Heart left ventricle (tissue), 16 donors: ENCODE measurements at regions not wholly inside any gene's neighbourhood (a gene's known extent, or its start where the extent isn't known, plus 50 kb on each side); places are given as distances from the start of the nearest gene placed in this dataset.
A peak's percentile ranks its signal among the peaks of the same experiment; 100 is the strongest.

Experiments used
- ATAC-seq, 4 donors: fragments of 200-7000 bp; cut with Tn5 transposase; one replicate each; pipeline ENCODE4 v1.9.1; 2020 to 2022; ENCODE audit warnings: moderate library complexity in 4 of 4, mild to moderate bottlenecking in 3 of 4, moderate number of reproducible peaks in 1 of 4
- DNase-seq, 5 donors: peaks; one replicate each; pipeline ENCODE4 v3.0.0-alpha.2; 2020
- H3K27ac ChIP-seq, 12 donors: fragments of 200-600 bp; sonication (generic) in 4 of 12; one replicate each; pipeline versions ENCODE4 v1.5.0 to v1.8.0; 2016 to 2022; ENCODE audit warnings: mild to moderate bottlenecking in 2 of 12
- H3K27me3 ChIP-seq, 9 donors: fragments of 200-600 bp; sonication (generic) in 2 of 9; one replicate each; pipeline versions ENCODE4 v1.5.1 to v1.8.0; 2016 to 2022; ENCODE audit warnings: mild to moderate bottlenecking in 3 of 9
- H3K36me3 ChIP-seq, 9 donors: fragments of 200-600 bp; sonication (generic) in 2 of 9; one replicate each; pipeline versions ENCODE4 v1.5.0 to v1.8.0; 2018 to 2022; ENCODE audit warnings: mild to moderate bottlenecking in 2 of 9
- H3K4me1 ChIP-seq, 12 donors: fragments of 200-600 bp; sonication (generic) in 4 of 12; one replicate each; pipeline versions ENCODE4 v1.5.0 to v1.8.0; 2016 to 2022; ENCODE audit warnings: mild to moderate bottlenecking in 3 of 12
- H3K4me3 ChIP-seq, 12 donors: fragments of 200-600 bp; sonication (generic) in 4 of 12; one replicate each; pipeline versions ENCODE4 v1.5.0 to v1.8.0; 2017 to 2022; ENCODE audit warnings: mild to moderate bottlenecking in 9 of 12, moderate library complexity in 4 of 12
- H3K9me3 ChIP-seq, 12 donors: fragments of 200-600 bp; sonication (generic) in 4 of 12; one replicate each; pipeline versions ENCODE4 v1.5.0 to v1.8.0; 2016 to 2022; ENCODE audit warnings: mild to moderate bottlenecking in 1 of 12
- POLR2A ChIP-seq, 2 donors: fragments of 450-650 bp; IDR thresholded peaks; one replicate each; pipeline ENCODE4 v1.6.1; 2017; ENCODE audit warnings: antibody characterized with exemption in 2 of 2, mild to moderate bottlenecking in 2 of 2, moderate library complexity in 2 of 2
- WGBS, 4 donors: extraction: QIAGEN DNeasy Blood & Tissue Kit in 2 of 4; methylation state at CpG; one replicate each; pipeline versions ENCODE4 v1.1.5 to v1.1.7; 2013 to 2018; 5-methylcytosine and 5-hydroxymethylcytosine counted together
- intact Hi-C, 10 donors: fragments of 100-400 bp; cut with DNase I; formaldehyde crosslinking; loops; one replicate each; pipeline versions ENCODE4 v1.11.1 to v1.14.2; 2022
- TF ChIP-seq, protein P1 (sequence below), 12 donors: fragments of 200-600 bp; sonication (generic) in 4 of 12; IDR thresholded peaks; one replicate each; pipeline versions ENCODE4 v1.5.0 to v1.8.0; 2018 to 2022; ENCODE audit warnings: antibody characterized with exemption in 12 of 12, mild to moderate bottlenecking in 5 of 12
- donor health status: ischemic (EF 13 %, LVEDD 7.1; RV severe dilation, severe dysfunction).
- donor health status: healthy with polysubstance abuse.
- donor health status: DM: no; HTN: yes; CAD: no.
- donor health status: DM: no; HTN: no; CAD: no.
- donor health status: ischemic (EF 25% LVEDD 6.9; RV normal size, moderate dysfunction).
- donor health status: ischemic (EF 25% LVEDD 5.7; RV mildly dilated, moderate dysfunction).
- donor health status: healthy.
- donor health status: DM: yes; HTN: yes; CAD: no.
- donor health status: ischemic (EF 35%, LVEDD 5.7; RV mildly dilated, moderate dysfunction).
- donor health status: nonischemic (EF 11% LVEDD 7.7; RV severe dilation, severe dysfunction).
- donor health status: DM: yes; HTN: yes; CAD: no.
- donor health status: PGD.
- donor health status: ischemic (EF 29% LVEDD 5.4; RV normal size, mild dysfunction).
- donor health status: nonischemic (EF 23%, LVEDD 6.1; RV moderate dilation, normal function).

DNA sequence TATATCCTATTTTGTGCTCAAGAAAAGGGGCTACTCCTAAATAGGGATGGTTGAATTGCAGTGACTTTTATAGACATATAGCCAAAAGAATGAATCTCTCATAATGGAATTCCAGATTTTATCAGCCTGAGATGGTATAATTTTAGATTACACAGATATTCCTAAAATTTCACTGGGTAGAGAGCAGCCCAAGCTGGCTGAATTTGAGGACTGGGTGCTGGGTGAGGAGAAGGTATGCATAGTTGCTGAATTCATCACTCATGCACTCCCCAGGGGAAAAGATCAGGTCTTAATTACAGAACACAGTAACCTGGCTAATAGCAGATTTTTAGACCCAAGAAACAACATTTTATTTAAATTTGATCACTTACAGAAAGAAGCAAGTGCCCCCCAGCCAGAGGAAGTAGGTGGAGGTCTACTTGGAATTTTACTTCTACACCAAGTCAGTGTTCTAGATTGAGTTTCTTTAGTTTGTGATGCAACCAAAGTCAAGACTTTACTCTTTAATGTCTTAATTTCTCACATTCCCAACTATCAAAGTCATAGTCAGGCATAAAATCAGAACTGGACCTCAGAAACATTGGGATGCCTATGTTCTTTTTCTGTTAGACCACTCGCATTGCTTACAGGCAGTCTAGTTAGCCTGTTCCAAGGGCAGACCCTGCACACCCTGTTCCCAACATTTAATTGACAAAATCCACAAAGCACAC, 337.4 kb upstream of the PODXL start:
- ATAC-seq (no peak), DNase-seq (no peak)
- Histone ChIP-seq H3K4me3 (no peak overlapping the region), H3K27me3 (peaks cover 0 to 11% (median 0%) of the 10 kb centered on the region in 9 donors), H3K36me3 (no peaks in the 10 kb centered on the region), H3K4me1 (peaks cover 0 to 8% (median 0%) of the 10 kb centered on the region in 12 donors), H3K27ac (no peak overlapping the region), H3K9me3 (no peaks in the 10 kb centered on the region)
- WGBS, 4 donors, result 91 to 100% (median 93%) methylated on average over 1 of the region's 1 CpG
- intact Hi-C loops, result no loop called here
- TF ChIP-seq POLR2A (IDR thresholded peaks at IDR 0.05), result no peak
- TF ChIP-seq, protein P1, sequence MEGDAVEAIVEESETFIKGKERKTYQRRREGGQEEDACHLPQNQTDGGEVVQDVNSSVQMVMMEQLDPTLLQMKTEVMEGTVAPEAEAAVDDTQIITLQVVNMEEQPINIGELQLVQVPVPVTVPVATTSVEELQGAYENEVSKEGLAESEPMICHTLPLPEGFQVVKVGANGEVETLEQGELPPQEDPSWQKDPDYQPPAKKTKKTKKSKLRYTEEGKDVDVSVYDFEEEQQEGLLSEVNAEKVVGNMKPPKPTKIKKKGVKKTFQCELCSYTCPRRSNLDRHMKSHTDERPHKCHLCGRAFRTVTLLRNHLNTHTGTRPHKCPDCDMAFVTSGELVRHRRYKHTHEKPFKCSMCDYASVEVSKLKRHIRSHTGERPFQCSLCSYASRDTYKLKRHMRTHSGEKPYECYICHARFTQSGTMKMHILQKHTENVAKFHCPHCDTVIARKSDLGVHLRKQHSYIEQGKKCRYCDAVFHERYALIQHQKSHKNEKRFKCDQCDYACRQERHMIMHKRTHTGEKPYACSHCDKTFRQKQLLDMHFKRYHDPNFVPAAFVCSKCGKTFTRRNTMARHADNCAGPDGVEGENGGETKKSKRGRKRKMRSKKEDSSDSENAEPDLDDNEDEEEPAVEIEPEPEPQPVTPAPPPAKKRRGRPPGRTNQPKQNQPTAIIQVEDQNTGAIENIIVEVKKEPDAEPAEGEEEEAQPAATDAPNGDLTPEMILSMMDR (IDR thresholded peaks at IDR 0.05), result no peak

GRCh38 chr7:131890176-131890575, 333.7 kb upstream of the PODXL start:
- DNase-seq, result no peak
- Histone ChIP-seq H3K9me3 (peaks cover 0 to 12% (median 0%) of the 10 kb centered on the region in 12 donors), H3K36me3 (no peaks in the 10 kb centered on the region), H3K4me3 (no peak overlapping the region), H3K27ac (no peak overlapping the region), H3K27me3 (no peaks in the 10 kb centered on the region), H3K4me1 (peaks cover 0 to 8% (median 0%) of the 10 kb centered on the region in 12 donors)
- TF ChIP-seq, protein P1 (IDR thresholded peaks at IDR 0.05), result no peak
- TF ChIP-seq POLR2A (IDR thresholded peaks at IDR 0.05), result no peak
- no peak for ATAC-seq
- WGBS, 4 donors, result 51 to 54% (median 54%) methylated on average over 6 of the region's 6 CpGs
- intact Hi-C loops, result no loop called here

DNA sequence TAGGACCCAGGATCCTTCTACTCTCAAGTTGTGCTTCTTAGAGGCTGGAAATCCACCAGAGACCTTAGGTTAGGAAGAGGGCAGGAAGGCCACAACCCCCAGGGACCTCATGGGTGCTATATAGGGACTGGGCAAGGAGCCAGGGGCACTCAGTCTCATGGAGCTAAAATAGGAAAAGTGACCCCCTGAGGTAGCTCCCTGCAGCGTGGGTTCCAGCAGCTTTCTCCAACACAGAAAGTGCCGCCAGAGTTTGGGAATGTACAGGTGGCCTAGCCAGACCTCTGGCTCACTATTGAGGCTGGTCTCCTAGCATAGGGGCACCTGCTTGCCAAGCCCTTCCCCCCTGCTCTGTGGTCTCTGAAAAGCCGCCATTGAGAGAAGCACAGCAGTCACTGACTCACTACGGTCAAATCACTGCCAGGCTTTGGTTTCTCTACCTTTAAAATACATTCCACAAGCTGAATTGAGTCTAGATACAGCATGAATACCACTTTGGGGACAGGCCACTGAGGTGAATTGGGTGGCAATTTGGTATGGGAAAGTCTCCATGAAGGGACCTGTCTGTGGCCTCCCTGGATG, 333.2 kb upstream of the PODXL start:
- ATAC-seq (no peak), DNase-seq (peak in 1 of 5 donors; percentile 26)
- Histone ChIP-seq H3K4me3 (no peak overlapping the region), H3K4me1 (peaks cover 0 to 8% (median 0%) of the 10 kb centered on the region in 12 donors), H3K36me3 (no peaks in the 10 kb centered on the region), H3K27ac (no peak overlapping the region), H3K27me3 (no peaks in the 10 kb centered on the region), H3K9me3 (peaks cover 0 to 17% (median 0%) of the 10 kb centered on the region in 12 donors)
- intact Hi-C loops, result no loop called here
- TF ChIP-seq POLR2A (IDR thresholded peaks at IDR 0.05), result no peak
- TF ChIP-seq, protein P1 (IDR thresholded peaks at IDR 0.05), result no peak
- WGBS, 4 donors, result 48 to 65% (median 62%) methylated on average over 3 to 4 of the region's 4 CpGs

DNA sequence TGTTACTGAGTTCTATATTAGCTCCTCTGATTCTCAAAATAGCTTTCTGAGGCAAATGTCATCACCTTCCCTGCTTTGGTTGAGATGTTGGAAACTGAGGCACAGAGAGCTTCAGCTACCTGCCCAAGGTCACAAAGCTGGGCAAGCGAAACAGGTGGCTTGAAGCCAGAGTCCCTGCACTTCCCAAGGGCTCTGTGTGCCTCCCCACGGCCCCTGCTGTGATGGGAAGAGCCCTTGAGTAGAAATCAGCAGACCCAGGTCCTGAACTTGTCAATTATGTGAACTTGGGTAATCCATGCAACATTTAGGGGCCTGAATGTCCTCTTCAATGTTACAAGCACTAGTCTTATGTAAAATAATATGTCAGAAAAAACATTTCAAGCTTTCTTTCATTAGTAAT, 327.3 kb upstream of the PODXL start:
- WGBS, 4 donors, result 65 to 85% (median 76%) methylated on average over 2 of the region's 2 CpGs
- Histone ChIP-seq H3K27me3 (peaks cover 0 to 10% (median 0%) of the 10 kb centered on the region in 9 donors), H3K9me3 (peaks cover 0 to 19% (median 0%) of the 10 kb centered on the region in 12 donors), H3K36me3 (no peaks in the 10 kb centered on the region), H3K4me1 (no peaks in the 10 kb centered on the region), H3K4me3 (no peak overlapping the region), H3K27ac (no peak overlapping the region)
- intact Hi-C loops, result no loop called here
- DNase-seq (peak in 1 of 5 donors; percentile 53), ATAC-seq (no peak)
- TF ChIP-seq, protein P1 (IDR thresholded peaks at IDR 0.05), result no peak
